Activated CD4-positive, alpha-beta T cell treated with anti-CD3 and anti-CD28 coated beads, Interleukin-2, amount 10 ng/mL, durations not matched to agents 24 days and 14 days (primary cell): ENCODE measurements at regions not wholly inside any gene's neighbourhood (a gene's known extent, or its start where the extent isn't known, plus 50 kb on each side); places are given as distances from the start of the nearest gene placed in this dataset.
"Not testable (repeated sequence)": the region's sequence is repeated elsewhere in the genome, so short reads cannot be mapped to it uniquely, and the experiment has no call there.

ENCODE experiments used
- DNase-seq: peaks from one replicate; pipeline ENCODE4 v3.0.0; 2022
- H3K27ac Mint-ChIP-seq: one replicate; pipeline ENCODE4 v1.8.0; 2022; ENCODE audit warnings: mild to moderate bottlenecking, mixed read lengths
- H3K27me3 Mint-ChIP-seq: one replicate; pipeline ENCODE4 v1.8.0; 2022; ENCODE audit warnings: mixed read lengths
- H3K36me3 Mint-ChIP-seq: one replicate; pipeline ENCODE4 v1.8.0; 2022; ENCODE audit warnings: low read depth, mild to moderate bottlenecking, mixed read lengths
- H3K4me1 Mint-ChIP-seq: one replicate; pipeline ENCODE4 v1.8.0; 2021; ENCODE audit warnings: mixed read lengths
- H3K4me3 Mint-ChIP-seq: one replicate; pipeline ENCODE4 v1.8.0; 2022; ENCODE audit warnings: mild to moderate bottlenecking, moderate library complexity, mixed read lengths
- H3K9me3 Mint-ChIP-seq: one replicate; pipeline ENCODE4 v1.8.0; 2021; ENCODE audit warnings: mixed read lengths
- intact Hi-C: fragments of 100-400 bp; cut with micrococcal nuclease; formaldehyde crosslinking; loops from one replicate; pipeline ENCODE4 v1.15.1; 2023

GRCh38 chr6:94769197-94769596 is 808.1 kb upstream of the MANEA start:
- Mint-ChIP-seq H3K27me3 (no peaks in the 10 kb centered on the region), H3K4me3 (no peak overlapping the region), H3K4me1 (no peaks in the 10 kb centered on the region), H3K36me3 (no peaks in the 10 kb centered on the region), H3K9me3 (no peaks in the 10 kb centered on the region), H3K27ac (no peak overlapping the region)
- intact Hi-C loops: no loop called here
- DNase-seq: no peak

DNA sequence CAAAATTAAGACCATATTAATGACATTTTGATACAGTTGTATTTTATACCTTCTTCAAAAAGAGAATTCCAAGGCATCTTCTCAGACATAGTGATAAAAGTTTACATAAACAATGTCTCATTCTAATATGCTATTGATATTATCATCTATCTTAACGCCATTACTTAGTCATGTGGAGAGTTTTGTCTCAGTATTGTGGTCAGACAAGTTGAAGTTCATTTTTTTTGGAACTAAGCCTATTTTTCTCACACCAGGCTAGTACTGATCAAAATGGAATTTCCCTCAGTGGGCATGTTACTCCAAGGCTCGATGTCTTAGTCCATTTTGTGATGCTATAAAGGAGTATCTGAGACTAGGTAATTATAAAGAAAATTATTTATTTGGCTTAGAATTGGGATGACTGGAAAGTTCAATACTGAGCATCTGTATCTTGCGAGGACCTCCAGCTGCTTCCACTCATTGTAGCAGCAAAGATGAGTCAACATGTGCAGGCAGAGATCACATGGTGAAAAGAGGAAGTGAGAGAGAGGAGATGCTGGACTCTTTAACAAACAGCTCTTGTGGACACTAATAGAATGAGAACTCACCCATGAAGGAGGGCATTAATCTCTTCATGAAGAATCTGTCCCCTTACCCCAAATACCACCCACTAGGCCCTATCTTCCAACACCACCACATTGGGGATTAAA is 825.5 kb upstream of the MANEA start:
- intact Hi-C loops: no loop called here
- H3K36me3 Mint-ChIP-seq: no peaks in the 10 kb centered on the region
- H3K4me1 Mint-ChIP-seq: no peaks in the 10 kb centered on the region
- no peaks in the 10 kb centered on the region for H3K27me3 Mint-ChIP-seq
- no peak overlapping the region for H3K4me3 Mint-ChIP-seq
- no peak overlapping the region for H3K27ac Mint-ChIP-seq
- peaks cover 4% of the 10 kb centered on the region for H3K9me3 Mint-ChIP-seq
- no peak for DNase-seq

DNA sequence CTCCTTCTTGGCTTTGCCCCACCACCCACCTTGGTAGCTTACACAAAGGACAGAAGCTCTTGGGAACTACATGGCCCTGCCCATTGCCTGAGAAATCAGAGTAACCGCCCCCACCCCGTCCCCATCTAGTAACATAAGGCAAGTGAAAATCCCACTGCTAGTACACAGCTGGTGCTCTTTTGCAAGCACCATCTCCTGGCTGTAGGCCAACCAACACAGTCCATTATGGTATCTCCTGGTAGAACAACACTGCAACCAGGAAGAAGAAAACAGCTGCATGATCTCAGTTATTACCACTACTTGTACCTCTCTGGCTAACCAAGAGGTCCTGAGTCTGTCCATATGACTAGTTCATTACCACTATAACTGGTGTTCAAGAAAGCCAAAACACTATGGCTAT is 841.1 kb upstream of the MANEA start:
- Mint-ChIP-seq H3K4me1 (no peaks in the 10 kb centered on the region), H3K4me3 (no peak overlapping the region), H3K27me3 (no peaks in the 10 kb centered on the region), H3K36me3 (no peaks in the 10 kb centered on the region), H3K27ac (no peak overlapping the region), H3K9me3 (no peaks in the 10 kb centered on the region)
- intact Hi-C loops: no loop called here
- no peak for DNase-seq

DNA sequence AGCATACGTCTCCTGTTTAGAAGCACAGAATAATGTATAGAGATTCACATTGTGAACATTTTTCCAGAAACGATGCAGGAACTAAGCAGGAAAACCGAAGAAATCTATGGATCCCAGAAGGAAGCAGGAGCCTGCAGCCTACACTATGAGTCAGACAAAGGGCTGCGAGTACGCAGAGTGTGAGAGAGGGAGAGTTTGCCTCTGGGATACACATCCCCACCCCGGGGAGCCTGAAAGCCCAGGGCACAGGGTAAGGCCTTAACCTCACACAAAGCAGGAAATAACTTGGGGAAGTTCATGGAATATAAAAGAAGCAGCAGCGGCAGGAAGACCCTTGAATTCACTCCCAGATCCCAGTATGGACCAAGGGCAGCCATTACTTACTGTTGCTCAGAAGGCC is 842.1 kb upstream of the MANEA start:
- DNase-seq: no peak
- Mint-ChIP-seq H3K27ac (no peak overlapping the region), H3K27me3 (no peaks in the 10 kb centered on the region), H3K36me3 (no peaks in the 10 kb centered on the region), H3K4me1 (no peaks in the 10 kb centered on the region), H3K4me3 (no peak overlapping the region), H3K9me3 (no peaks in the 10 kb centered on the region)
- intact Hi-C loops: no loop called here

DNA sequence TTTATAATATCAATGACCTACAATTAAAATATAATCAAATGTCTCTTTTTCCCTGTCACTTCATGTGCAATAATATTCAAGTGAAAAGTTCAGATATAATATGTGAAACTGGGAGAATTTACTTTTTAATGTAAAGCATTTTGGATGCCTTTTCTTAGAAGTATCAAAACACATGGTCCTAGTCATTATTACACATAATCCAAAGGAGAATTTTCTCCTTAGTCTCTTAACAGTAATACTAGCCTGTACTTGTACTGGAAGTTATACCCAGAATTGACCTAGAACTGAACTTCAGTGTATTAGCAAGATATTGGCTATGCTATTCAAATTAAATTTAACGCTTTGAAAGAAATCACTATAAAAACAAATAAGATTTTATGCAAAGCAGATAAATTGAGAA is 842.6 kb upstream of the MANEA start:
- no peak overlapping the region for H3K4me3 Mint-ChIP-seq
- H3K36me3 Mint-ChIP-seq: no peaks in the 10 kb centered on the region
- no peak for DNase-seq
- H3K9me3 Mint-ChIP-seq: no peaks in the 10 kb centered on the region
- H3K27ac Mint-ChIP-seq: no peak overlapping the region
- no peaks in the 10 kb centered on the region for H3K27me3 Mint-ChIP-seq
- intact Hi-C loops: no loop called here
- no peaks in the 10 kb centered on the region for H3K4me1 Mint-ChIP-seq

DNA sequence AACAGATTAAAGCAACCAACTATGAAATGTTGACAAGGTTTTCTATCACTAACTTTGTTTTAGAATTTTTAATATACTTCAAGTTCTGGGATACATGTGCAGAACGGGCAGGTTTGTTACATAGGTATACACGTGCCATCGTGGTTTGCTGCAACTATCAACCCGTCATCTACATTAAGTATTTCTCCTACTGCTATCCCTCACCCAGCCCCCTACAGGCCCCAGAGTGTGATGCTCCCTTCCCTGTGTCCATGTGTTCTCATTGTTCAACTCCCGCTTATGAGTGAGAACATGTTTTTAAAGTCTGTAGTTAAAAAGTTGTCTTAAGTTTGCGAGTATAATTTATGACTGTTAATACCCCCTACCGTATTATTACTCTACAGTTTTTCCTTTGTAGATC is 844.3 kb upstream of the MANEA start:
- no peak for DNase-seq
- Mint-ChIP-seq H3K36me3 (no peaks in the 10 kb centered on the region), H3K27me3 (no peaks in the 10 kb centered on the region), H3K9me3 (no peaks in the 10 kb centered on the region), H3K27ac (no peak overlapping the region), H3K4me1 (no peaks in the 10 kb centered on the region), H3K4me3 (no peak overlapping the region)
- intact Hi-C loops: no loop called here

- Mint-ChIP-seq H3K27ac (no peak overlapping the region), H3K9me3 (peaks cover 3% of the 10 kb centered on the region), H3K27me3 (no peaks in the 10 kb centered on the region), H3K4me1 (no peaks in the 10 kb centered on the region), H3K36me3 (no peaks in the 10 kb centered on the region), H3K4me3 (no peak overlapping the region)
- DNase-seq: no peak
- intact Hi-C loops: no loop called here
These were observed 849.6 kb upstream of the MANEA start for GRCh38 chr6:94727710-94728109.

GRCh38 chr6:94721459-94721858 is 855.9 kb upstream of the MANEA start:
- no peaks in the 10 kb centered on the region for H3K36me3 Mint-ChIP-seq
- H3K4me1 Mint-ChIP-seq: no peaks in the 10 kb centered on the region
- H3K27ac Mint-ChIP-seq: no peak overlapping the region
- no peak for DNase-seq
- intact Hi-C loops: no loop called here
- peaks cover 3% of the 10 kb centered on the region for H3K9me3 Mint-ChIP-seq
- no peak overlapping the region for H3K4me3 Mint-ChIP-seq
- H3K27me3 Mint-ChIP-seq: no peaks in the 10 kb centered on the region

- Mint-ChIP-seq H3K4me3 (no peak overlapping the region), H3K27me3 (no peaks in the 10 kb centered on the region), H3K9me3 (no peaks in the 10 kb centered on the region), H3K27ac (no peak overlapping the region), H3K4me1 (no peaks in the 10 kb centered on the region), H3K36me3 (no peaks in the 10 kb centered on the region)
- intact Hi-C loops: no loop called here
- DNase-seq: no peak
These were observed 863.9 kb upstream of the MANEA start for GRCh38 chr6:94713446-94713845.

- H3K36me3 Mint-ChIP-seq: no peaks in the 10 kb centered on the region
- no peaks in the 10 kb centered on the region for H3K27me3 Mint-ChIP-seq
- DNase-seq: no peak
- H3K9me3 Mint-ChIP-seq: no peaks in the 10 kb centered on the region
- H3K4me3 Mint-ChIP-seq: no peak overlapping the region
- H3K4me1 Mint-ChIP-seq: no peaks in the 10 kb centered on the region
- H3K27ac Mint-ChIP-seq: no peak overlapping the region
- intact Hi-C loops: no loop called here
These were observed 878.6 kb upstream of the MANEA start for GRCh38 chr6:94698773-94699172.

DNA sequence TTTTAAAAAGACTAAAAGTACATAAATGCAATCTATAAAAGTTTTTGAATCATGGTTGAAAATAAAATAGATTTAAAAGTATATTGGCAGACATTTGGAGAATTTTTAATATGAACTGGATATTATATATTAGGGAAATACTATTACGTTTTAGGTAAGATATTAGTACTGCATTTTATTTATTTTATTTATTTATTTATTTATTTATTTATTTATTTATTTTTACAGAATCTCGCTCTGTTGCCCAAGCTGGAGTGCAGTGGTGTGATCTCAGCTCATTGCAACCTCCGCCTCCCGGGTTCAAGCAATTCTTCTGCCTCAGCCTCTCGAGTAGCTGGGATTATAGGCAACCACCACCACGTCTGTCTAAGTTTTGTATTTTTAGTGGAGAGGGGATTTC is 890.1 kb upstream of the MANEA start:
- intact Hi-C loops, H3K36me3 Mint-ChIP-seq, H3K4me3 Mint-ChIP-seq, H3K4me1 Mint-ChIP-seq, H3K27me3 Mint-ChIP-seq, H3K27ac Mint-ChIP-seq, DNase-seq, H3K9me3 Mint-ChIP-seq: not testable (repeated sequence)

GRCh38 chr6:94683409-94683808 is 893.9 kb upstream of the MANEA start:
- no peak overlapping the region for H3K4me3 Mint-ChIP-seq
- no peaks in the 10 kb centered on the region for H3K36me3 Mint-ChIP-seq
- intact Hi-C loops: no loop called here
- H3K4me1 Mint-ChIP-seq: no peaks in the 10 kb centered on the region
- H3K9me3 Mint-ChIP-seq: no peaks in the 10 kb centered on the region
- no peak overlapping the region for H3K27ac Mint-ChIP-seq
- no peak for DNase-seq
- no peaks in the 10 kb centered on the region for H3K27me3 Mint-ChIP-seq

DNA sequence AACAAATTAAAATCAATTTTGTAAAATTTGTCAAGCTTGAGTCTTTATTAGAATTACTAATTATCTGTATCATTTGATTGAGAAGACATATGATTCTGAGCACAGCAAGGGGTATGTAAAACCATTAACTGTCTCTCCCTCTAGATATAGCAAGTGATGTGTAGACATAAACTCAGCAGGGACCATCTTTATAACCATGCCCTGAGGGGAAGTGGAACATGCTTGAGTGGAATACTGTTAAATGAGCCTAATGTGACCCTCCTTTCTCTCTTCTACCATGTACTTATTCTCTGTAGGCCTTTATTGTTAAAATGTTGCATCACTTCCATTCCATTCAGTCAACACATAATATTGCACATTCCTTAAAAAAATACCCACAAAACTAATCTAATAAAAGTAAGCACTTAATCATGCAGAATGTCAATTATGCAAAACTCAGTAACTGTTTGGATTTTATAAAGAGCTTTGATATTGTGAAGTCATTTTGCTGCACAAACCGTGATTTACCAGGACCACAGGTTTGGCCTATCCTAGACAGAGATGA is 896.6 kb upstream of the MANEA start:
- Mint-ChIP-seq H3K27ac (no peak overlapping the region), H3K36me3 (no peaks in the 10 kb centered on the region), H3K4me1 (no peaks in the 10 kb centered on the region), H3K9me3 (no peaks in the 10 kb centered on the region), H3K27me3 (no peaks in the 10 kb centered on the region), H3K4me3 (no peak overlapping the region)
- DNase-seq: no peak
- intact Hi-C loops: no loop called here

DNA sequence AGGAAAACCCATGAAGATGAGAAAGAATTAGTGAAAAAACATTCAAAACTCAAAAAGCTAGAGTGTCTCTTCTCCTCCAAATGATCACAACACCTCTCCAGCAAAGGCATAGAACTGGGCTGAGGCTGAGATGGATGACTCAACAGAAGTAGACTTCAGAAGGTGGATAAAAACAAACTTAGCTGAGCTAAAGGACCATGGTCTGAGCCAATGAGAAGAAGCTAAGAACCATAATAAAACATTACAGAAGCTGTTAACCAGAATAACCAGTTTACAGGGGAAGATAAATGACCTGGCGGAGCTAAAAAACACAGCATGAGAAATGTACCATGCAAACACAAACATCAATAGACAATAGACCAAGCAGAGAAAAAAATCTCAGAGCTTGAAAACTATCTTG is 904.1 kb upstream of the MANEA start:
- no peak overlapping the region for H3K4me3 Mint-ChIP-seq
- no peaks in the 10 kb centered on the region for H3K4me1 Mint-ChIP-seq
- H3K9me3 Mint-ChIP-seq: peaks cover 3% of the 10 kb centered on the region
- no peak for DNase-seq
- intact Hi-C loops: no loop called here
- H3K27me3 Mint-ChIP-seq: no peaks in the 10 kb centered on the region
- H3K36me3 Mint-ChIP-seq: no peaks in the 10 kb centered on the region
- H3K27ac Mint-ChIP-seq: no peak overlapping the region

- H3K36me3 Mint-ChIP-seq: no peaks in the 10 kb centered on the region
- no peak overlapping the region for H3K4me3 Mint-ChIP-seq
These were observed 907.3 kb upstream of the MANEA start for GRCh38 chr6:94670017-94670416.

More at GRCh38 chr6:94670017-94670416, 907.3 kb upstream of the MANEA start:
- intact Hi-C loops: no loop called here
- Mint-ChIP-seq H3K27me3 (no peaks in the 10 kb centered on the region), H3K27ac (no peak overlapping the region), H3K9me3 (peaks cover 3% of the 10 kb centered on the region), H3K4me1 (no peaks in the 10 kb centered on the region)
- DNase-seq: no peak
